CD4-positive, alpha-beta memory T cell (primary cell): ENCODE measurements at regions not wholly inside any gene's neighbourhood (a gene's known extent, or its start where the extent isn't known, plus 50 kb on each side); places are given as distances from the start of the nearest gene placed in this dataset.

Experiments used
- CTCF ChIA-PET: fragments of 350-600 bp; sonication (Branson Sonifier 250); formaldehyde crosslinking; loops from one replicate; lab custom pipeline; 2021; ENCODE audit warnings: inconsistent platforms; ENCODE audit not compliant: partially characterized antibody; lab: Charles Lee
- POLR2A ChIA-PET: fragments of 350-600 bp; sonication (Branson Sonifier 250); formaldehyde crosslinking; loops from one replicate; lab custom pipeline; 2021; ENCODE audit not compliant: partially characterized antibody; lab: Charles Lee
- DNase-seq, 5 donors: peaks; one replicate each; pipeline versions ENCODE4 v3.0.0 to v3.0.0-alpha.2; 2020 to 2022; ENCODE audit warnings: mixed read lengths in 1 of 5
- H3K27ac ChIP-seq: one replicate; pipeline ENCODE4 v1.7.0; 2013; ENCODE audit warnings: low read depth, low read length
- H3K27me3 ChIP-seq: 2 replicates; pipeline ENCODE4 v1.7.0; 2013; ENCODE audit warnings: mild to moderate bottlenecking, low read length, moderate library complexity; ENCODE audit not compliant: insufficient read depth
- H3K36me3 ChIP-seq: 2 replicates; pipeline ENCODE4 v1.7.0; 2013; ENCODE audit warnings: mild to moderate bottlenecking, low read length, moderate library complexity; ENCODE audit not compliant: insufficient read depth
- H3K4me1 ChIP-seq: 2 replicates; pipeline ENCODE4 v1.7.0; 2013; ENCODE audit warnings: mild to moderate bottlenecking, low read length, moderate library complexity; ENCODE audit not compliant: insufficient read depth
- H3K4me3 ChIP-seq, 2 donors: one replicate each; pipeline ENCODE4 v1.7.0; 2013; ENCODE audit warnings: low read length in 2 of 2, mild to moderate bottlenecking in 1 of 2
- H3K9me3 ChIP-seq, 2 donors: one replicate each; pipeline ENCODE4 v1.7.0; 2013; ENCODE audit warnings: low read length in 2 of 2, control low read depth in 1 of 2; ENCODE audit not compliant: control insufficient read depth in 1 of 2
- H3K27ac Mint-ChIP-seq, 7 donors: one replicate each; pipeline ENCODE4 v1.8.0; 2020 to 2021; ENCODE audit warnings: mixed read lengths in 7 of 7, mild to moderate bottlenecking in 6 of 7, inconsistent platforms in 3 of 7, moderate library complexity in 3 of 7
- H3K27me3 Mint-ChIP-seq, 2 donors: one replicate each; pipeline ENCODE4 v1.8.0; 2020 to 2021; ENCODE audit warnings: mixed read lengths in 2 of 2
- H3K36me3 Mint-ChIP-seq, 2 donors: one replicate each; pipeline ENCODE4 v1.8.0; 2020 to 2021; ENCODE audit warnings: mixed read lengths in 2 of 2, inconsistent platforms in 1 of 2, mild to moderate bottlenecking in 1 of 2
- H3K4me1 Mint-ChIP-seq, 4 donors: one replicate each; pipeline ENCODE4 v1.8.0; 2020 to 2021; ENCODE audit warnings: mixed read lengths in 4 of 4, mild to moderate bottlenecking in 1 of 4
- H3K4me3 Mint-ChIP-seq, 8 donors: one replicate each; pipeline ENCODE4 v1.8.0; 2020 to 2021; ENCODE audit warnings: mixed read lengths in 8 of 8, mild to moderate bottlenecking in 7 of 8, moderate library complexity in 6 of 8, inconsistent platforms in 3 of 8
- H3K9me3 Mint-ChIP-seq, 8 donors: one replicate each; pipeline ENCODE4 v1.8.0; 2020 to 2021; ENCODE audit warnings: mixed read lengths in 8 of 8, mild to moderate bottlenecking in 5 of 8, inconsistent platforms in 3 of 8, moderate library complexity in 1 of 8
- intact Hi-C: fragments of 100-400 bp; cut with micrococcal nuclease; formaldehyde crosslinking; loops from one replicate; pipeline ENCODE4 v1.15.1; 2023

DNA sequence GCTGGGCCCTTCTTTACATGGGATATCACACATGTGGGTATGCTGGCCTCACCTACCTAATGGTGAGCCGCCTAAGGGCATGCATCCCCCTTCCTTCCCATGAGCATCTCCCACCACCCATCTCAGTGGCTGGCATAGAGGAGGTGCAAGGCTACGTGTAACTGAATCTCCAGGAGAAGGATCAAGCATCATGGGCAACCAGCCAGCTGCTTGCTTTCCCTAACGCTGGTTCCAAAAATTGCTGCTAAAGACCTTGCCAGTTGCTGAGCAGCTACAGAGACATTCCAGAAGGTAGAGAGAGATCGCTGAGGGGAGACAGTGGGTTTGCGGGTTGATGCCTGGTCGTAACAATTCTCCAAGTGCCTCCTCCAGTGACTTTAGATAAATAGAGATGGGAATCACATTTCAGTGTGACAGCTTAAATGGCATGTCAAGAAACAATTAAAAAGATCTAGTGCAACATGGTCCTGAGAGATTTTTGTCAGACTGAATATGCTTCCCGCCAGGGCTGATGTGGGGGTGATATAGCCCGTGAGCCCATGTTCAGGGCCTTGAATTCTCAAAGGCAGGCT lies 378.4 kb upstream of the CDH5 start:
- ChIA-PET POLR2A (no interaction called here), CTCF (no interaction called here)
- Mint-ChIP-seq H3K9me3 (peaks cover 0 to 3% (median 0%) of the 10 kb centered on the region in 8 donors), H3K27me3 (peaks cover 1 to 9% of the 10 kb centered on the region in 2 donors), H3K4me3 (no peak overlapping the region), H3K36me3 (no peaks in the 10 kb centered on the region), H3K27ac (no peak overlapping the region), H3K4me1 (no peaks in the 10 kb centered on the region)
- intact Hi-C loops: no loop called here
- H3K27ac ChIP-seq: no peak overlapping the region
- no peak overlapping the region for H3K4me3 ChIP-seq
- no peak for DNase-seq
- no peaks in the 10 kb centered on the region for H3K4me1 ChIP-seq
- H3K36me3 ChIP-seq: no peaks in the 10 kb centered on the region
- H3K9me3 ChIP-seq: no peaks in the 10 kb centered on the region
- H3K27me3 ChIP-seq: no peaks in the 10 kb centered on the region

DNA sequence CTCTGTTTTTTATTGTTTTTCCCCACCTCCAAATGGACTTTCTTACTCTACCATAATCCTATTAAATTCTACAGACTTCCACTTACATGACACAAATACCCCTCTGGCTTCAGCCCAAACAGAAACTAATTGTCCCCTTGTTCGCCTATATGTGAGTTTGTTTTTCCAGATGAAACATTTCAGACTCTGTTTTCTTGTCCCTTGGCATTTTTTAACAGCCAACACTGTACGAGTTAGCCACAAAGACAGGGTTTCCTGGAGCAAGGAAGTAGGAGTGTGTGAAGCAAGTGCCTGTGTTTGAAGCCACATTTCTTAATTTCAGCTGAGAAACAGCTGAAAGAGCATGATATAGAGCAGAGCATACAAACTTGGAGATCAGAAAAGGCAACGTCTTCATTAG lies 382.2 kb upstream of the CDH5 start:
- Histone ChIP-seq H3K27me3 (no peaks in the 10 kb centered on the region), H3K4me1 (no peaks in the 10 kb centered on the region), H3K9me3 (no peaks in the 10 kb centered on the region), H3K4me3 (no peak overlapping the region), H3K27ac (no peak overlapping the region), H3K36me3 (no peaks in the 10 kb centered on the region)
- intact Hi-C loops: no loop called here
- Mint-ChIP-seq H3K9me3 (peaks cover 0 to 5% (median 0%) of the 10 kb centered on the region in 8 donors), H3K4me3 (no peak overlapping the region), H3K27me3 (peaks cover 0 to 6% of the 10 kb centered on the region in 2 donors), H3K27ac (no peak overlapping the region), H3K4me1 (no peaks in the 10 kb centered on the region), H3K36me3 (no peaks in the 10 kb centered on the region)
- POLR2A ChIA-PET: no interaction called here
- CTCF ChIA-PET: no interaction called here
- DNase-seq: no peak

DNA sequence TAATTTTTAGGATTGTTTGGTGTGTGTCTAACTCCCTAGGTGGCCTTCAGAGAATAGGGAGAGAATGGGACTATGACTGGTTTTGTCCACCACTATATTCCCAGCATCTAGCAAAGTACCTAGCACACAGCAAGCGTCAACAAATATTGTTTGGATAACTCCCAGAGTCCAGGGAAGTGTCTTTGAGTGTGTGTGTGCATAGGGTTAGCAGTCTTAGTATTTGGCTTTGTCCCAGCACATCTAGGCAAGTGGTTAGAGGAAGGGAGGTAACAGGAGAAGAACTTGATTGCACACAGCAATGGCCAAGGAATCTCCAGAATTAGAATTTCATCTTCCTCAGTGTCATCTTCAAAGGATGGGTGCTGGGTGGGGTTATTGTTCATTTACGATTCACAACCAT lies 385.4 kb upstream of the CDH5 start:
- ChIA-PET CTCF (no interaction called here), POLR2A (no interaction called here)
- Histone ChIP-seq H3K27me3 (no peaks in the 10 kb centered on the region), H3K9me3 (no peaks in the 10 kb centered on the region), H3K27ac (no peak overlapping the region), H3K36me3 (no peaks in the 10 kb centered on the region), H3K4me1 (no peaks in the 10 kb centered on the region), H3K4me3 (no peak overlapping the region)
- Mint-ChIP-seq H3K36me3 (no peaks in the 10 kb centered on the region), H3K27me3 (peaks cover 0 to 1% of the 10 kb centered on the region in 2 donors), H3K4me1 (no peaks in the 10 kb centered on the region), H3K9me3 (peaks cover 0 to 4% (median under 1%) of the 10 kb centered on the region in 8 donors), H3K27ac (no peak overlapping the region), H3K4me3 (no peak overlapping the region)
- no peak for DNase-seq
- intact Hi-C loops: no loop called here

DNA sequence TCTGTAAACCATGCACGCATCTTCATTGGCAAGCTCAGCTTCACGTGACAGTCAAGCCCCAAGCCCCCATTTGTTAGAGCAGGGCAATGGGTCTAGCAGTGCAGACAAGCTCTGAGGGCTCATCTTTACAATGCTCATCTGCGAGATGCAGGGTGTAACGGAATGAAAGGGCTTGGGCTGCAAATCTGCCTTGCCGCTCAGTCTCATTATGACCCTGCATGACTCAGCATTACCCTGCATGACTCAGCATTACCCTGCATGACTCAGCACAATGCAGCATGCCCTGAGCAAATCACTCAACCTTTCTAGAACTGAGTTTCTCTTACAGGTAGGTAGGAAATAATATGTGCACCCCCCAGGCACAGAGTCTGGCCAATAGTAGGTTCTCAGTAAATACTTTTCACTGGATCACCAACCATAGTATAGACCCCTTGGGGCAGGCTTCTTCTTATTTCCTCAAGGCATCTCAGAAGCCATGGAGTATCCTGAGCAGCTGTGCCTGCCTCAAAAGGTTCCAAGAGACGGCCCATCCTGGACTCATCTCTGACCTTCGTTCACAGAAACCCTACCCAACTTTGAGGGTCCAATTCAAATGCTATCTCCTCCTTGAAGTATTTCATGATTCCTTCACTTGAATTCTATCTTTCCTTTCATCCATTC lies 391.3 kb upstream of the CDH5 start:
- CTCF ChIA-PET: no interaction called here
- POLR2A ChIA-PET: no interaction called here
- H3K4me3 ChIP-seq: no peak overlapping the region
- H3K36me3 Mint-ChIP-seq: no peaks in the 10 kb centered on the region
- intact Hi-C loops: no loop called here
- no peak overlapping the region for H3K4me3 Mint-ChIP-seq
- no peaks in the 10 kb centered on the region for H3K4me1 Mint-ChIP-seq
- no peaks in the 10 kb centered on the region for H3K27me3 ChIP-seq
- H3K9me3 ChIP-seq: no peaks in the 10 kb centered on the region
- peaks cover 0 to 4% of the 10 kb centered on the region in 2 donors for H3K27me3 Mint-ChIP-seq
- no peaks in the 10 kb centered on the region for H3K36me3 ChIP-seq
- H3K9me3 Mint-ChIP-seq: peaks cover 0 to 15% (median 6%) of the 10 kb centered on the region in 8 donors
- no peak for DNase-seq
- H3K27ac ChIP-seq: no peak overlapping the region
- no peak overlapping the region for H3K27ac Mint-ChIP-seq
- H3K4me1 ChIP-seq: no peaks in the 10 kb centered on the region

DNA sequence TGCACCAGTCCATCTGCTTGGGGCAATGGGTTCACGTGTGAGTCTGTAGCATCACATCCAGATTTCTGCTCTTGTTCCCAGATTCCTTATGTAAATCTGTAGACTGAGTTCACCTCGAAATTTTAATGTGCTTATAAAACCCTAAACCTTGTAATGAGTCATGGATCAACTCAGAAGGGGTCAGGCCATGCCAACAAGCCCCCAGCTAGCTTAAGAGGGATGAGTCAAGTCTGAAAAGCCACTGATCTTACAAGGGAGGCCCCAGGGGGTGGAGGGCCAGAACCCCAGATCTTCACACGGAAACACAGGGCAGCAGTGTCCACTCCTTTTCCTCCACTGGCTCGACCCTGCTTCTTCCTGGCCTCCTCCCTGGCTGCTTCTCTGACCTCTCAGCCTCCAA lies 399.1 kb upstream of the CDH5 start:
- no peaks in the 10 kb centered on the region for H3K4me1 Mint-ChIP-seq
- intact Hi-C loops: no loop called here
- no peak overlapping the region for H3K4me3 ChIP-seq
- no peaks in the 10 kb centered on the region for H3K36me3 ChIP-seq
- no peak overlapping the region for H3K4me3 Mint-ChIP-seq
- H3K27me3 Mint-ChIP-seq: peaks cover 3 to 7% of the 10 kb centered on the region in 2 donors
- DNase-seq: no peak
- H3K36me3 Mint-ChIP-seq: no peaks in the 10 kb centered on the region
- no peaks in the 10 kb centered on the region for H3K27me3 ChIP-seq
- H3K27ac ChIP-seq: no peak overlapping the region
- H3K4me1 ChIP-seq: no peaks in the 10 kb centered on the region
- ChIA-PET CTCF (no interaction called here), POLR2A (no interaction called here)
- no peak overlapping the region for H3K27ac Mint-ChIP-seq
- H3K9me3 ChIP-seq: no peaks in the 10 kb centered on the region
- H3K9me3 Mint-ChIP-seq: peaks cover 0 to 14% (median 4%) of the 10 kb centered on the region in 8 donors

DNA sequence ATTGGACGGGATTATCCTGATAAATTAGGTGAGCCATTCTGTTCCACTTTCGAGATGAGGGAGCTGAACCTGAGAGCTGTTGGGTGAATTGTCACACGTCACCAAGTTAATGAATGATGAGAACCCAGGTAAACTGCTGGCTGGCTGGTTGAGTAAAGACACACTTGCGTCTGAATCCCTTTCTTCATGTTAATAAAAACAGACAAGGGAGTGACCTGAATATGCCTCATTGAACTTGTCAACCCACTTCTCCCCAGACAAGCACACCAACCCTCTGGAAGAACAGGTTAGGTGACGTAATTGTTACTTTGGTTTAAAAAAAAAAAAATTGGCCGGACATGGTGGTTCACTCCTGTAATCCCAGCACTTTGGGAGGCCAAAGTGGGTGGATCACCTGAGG lies 400.9 kb upstream of the CDH5 start:
- H3K36me3 ChIP-seq: no peaks in the 10 kb centered on the region
- ChIA-PET CTCF (no interaction called here), POLR2A (no interaction called here)
- H3K27ac ChIP-seq: no peak overlapping the region
- no peaks in the 10 kb centered on the region for H3K27me3 ChIP-seq
- no peaks in the 10 kb centered on the region for H3K9me3 ChIP-seq
- H3K27ac Mint-ChIP-seq: no peak overlapping the region
- H3K4me3 ChIP-seq: no peak overlapping the region
- no peaks in the 10 kb centered on the region for H3K4me1 Mint-ChIP-seq
- H3K27me3 Mint-ChIP-seq: peaks cover 3 to 4% of the 10 kb centered on the region in 2 donors
- no peak overlapping the region for H3K4me3 Mint-ChIP-seq
- H3K36me3 Mint-ChIP-seq: no peaks in the 10 kb centered on the region
- no peak for DNase-seq
- intact Hi-C loops: no loop called here
- no peaks in the 10 kb centered on the region for H3K4me1 ChIP-seq
- peaks cover 0 to 14% (median 4%) of the 10 kb centered on the region in 8 donors for H3K9me3 Mint-ChIP-seq

DNA sequence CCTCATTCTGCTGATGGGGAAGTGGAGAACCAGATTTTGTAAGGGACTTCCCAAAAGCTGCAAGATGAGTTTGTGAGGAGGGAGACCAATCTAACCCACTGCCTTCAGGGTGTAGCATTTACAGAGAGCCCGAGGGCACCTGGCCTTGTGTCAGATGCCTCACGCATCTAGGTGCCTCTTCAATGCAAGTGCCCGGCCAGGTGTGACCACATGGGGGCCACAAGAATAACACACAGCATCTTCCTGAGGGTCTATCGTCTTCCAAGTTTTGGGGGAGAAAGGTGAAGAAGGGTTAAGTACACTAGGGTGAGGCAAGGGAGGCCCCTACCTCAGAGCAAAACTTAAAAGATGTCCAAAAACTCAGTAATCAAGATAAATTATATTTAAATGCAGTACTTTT lies 401.7 kb upstream of the CDH5 start:
- peaks cover 3 to 4% of the 10 kb centered on the region in 2 donors for H3K27me3 Mint-ChIP-seq
- H3K4me1 ChIP-seq: no peaks in the 10 kb centered on the region
- H3K4me3 Mint-ChIP-seq: no peak overlapping the region
- DNase-seq: no peak
- H3K4me3 ChIP-seq: no peak overlapping the region
- no peak overlapping the region for H3K27ac Mint-ChIP-seq
- H3K4me1 Mint-ChIP-seq: no peaks in the 10 kb centered on the region
- ChIA-PET CTCF (no interaction called here), POLR2A (no interaction called here)
- H3K36me3 ChIP-seq: no peaks in the 10 kb centered on the region
- intact Hi-C loops: no loop called here
- H3K36me3 Mint-ChIP-seq: no peaks in the 10 kb centered on the region
- no peaks in the 10 kb centered on the region for H3K27me3 ChIP-seq
- H3K27ac ChIP-seq: no peak overlapping the region
- H3K9me3 Mint-ChIP-seq: peaks cover 0 to 11% (median 2%) of the 10 kb centered on the region in 8 donors
- H3K9me3 ChIP-seq: no peaks in the 10 kb centered on the region
